Muscle of arm (tissue), 1 donor: ENCODE measurements at regions not wholly inside any gene's neighbourhood (a gene's known extent, or its start where the extent isn't known, plus 50 kb on each side); places are given as distances from the start of the nearest gene placed in this dataset.

Source experiments
- DNase-seq: peaks from one replicate; pipeline ENCODE4 v3.0.0-alpha.2; 2013

GRCh38 chr15:46543626-46544025 lies 908.8 kb downstream of the SQOR start:
- DNase-seq: no peak

GRCh38 chr15:46548989-46549388 lies 914.2 kb downstream of the SQOR start:
- no peak for DNase-seq

GRCh38 chr15:46552316-46552715 lies 917.5 kb downstream of the SQOR start:
- no peak for DNase-seq

GRCh38 chr15:46555547-46555946 lies 920.7 kb downstream of the SQOR start:
- no peak for DNase-seq

GRCh38 chr15:46556010-46556409 lies 921.2 kb downstream of the SQOR start:
- DNase-seq: no peak

- no peak for DNase-seq
Measured at GRCh38 chr15:46556559-46557379, 921.9 kb downstream of the SQOR start.

GRCh38 chr15:46567968-46568367 lies 933.1 kb downstream of the SQOR start:
- no peak for DNase-seq

GRCh38 chr15:46569781-46570180 lies 935.0 kb downstream of the SQOR start:
- DNase-seq: no peak

- no peak for DNase-seq
Measured at GRCh38 chr15:46576646-46577395, 942.0 kb downstream of the SQOR start.

- no peak for DNase-seq
Measured at GRCh38 chr15:46577767-46578166, 942.9 kb downstream of the SQOR start.

- DNase-seq: no peak
Measured at GRCh38 chr15:46580487-46580886, 945.7 kb downstream of the SQOR start.

GRCh38 chr15:46580924-46581323 lies 946.1 kb downstream of the SQOR start:
- DNase-seq: no peak

- no peak for DNase-seq
Measured at GRCh38 chr15:46589088-46589487, 954.3 kb downstream of the SQOR start.

GRCh38 chr15:46591462-46591861 lies 956.6 kb downstream of the SQOR start:
- no peak for DNase-seq

GRCh38 chr15:46595016-46595415 lies 960.2 kb downstream of the SQOR start:
- DNase-seq: no peak

GRCh38 chr15:46607077-46607476 lies 972.2 kb downstream of the SQOR start:
- no peak for DNase-seq

GRCh38 chr15:46616033-46616432 lies 981.2 kb downstream of the SQOR start:
- DNase-seq: no peak

GRCh38 chr15:46617507-46617906 lies 982.7 kb downstream of the SQOR start:
- DNase-seq: no peak

GRCh38 chr15:46618984-46619383 lies 984.2 kb downstream of the SQOR start:
- no peak for DNase-seq

- DNase-seq: no peak
Measured at GRCh38 chr15:46620392-46621013, 985.7 kb downstream of the SQOR start.

- DNase-seq: no peak
Measured at GRCh38 chr15:46622851-46623250, 988.0 kb downstream of the SQOR start.

- DNase-seq: no peak
Measured at GRCh38 chr15:46636206-46636605, 1001.4 kb downstream of the SQOR start.
